ENCODE measurements at regions not wholly inside any gene's neighbourhood (a gene's known extent, or its start where the extent isn't known, plus 50 kb on each side); places are given as distances from the start of the nearest gene placed in this dataset.

- Histone ChIP-seq H3K4me1 (no peaks in the 10 kb centered on the region), H3K27me3 (ENCODE audit: low read depth) (no peaks in the 10 kb centered on the region), H3K36me3 (no peaks in the 10 kb centered on the region), H3K9me3 (replicated peaks) (no peaks in the 10 kb centered on the region), H3K27ac (replicated peaks) (no peak overlapping the region), H3K4me3 (no peak overlapping the region)
- intact Hi-C loops (cut with micrococcal nuclease) = no loop called here
- no peak for DNase-seq
- TF ChIP-seq CTCF (IDR thresholded peaks at IDR 0.05; ENCODE audit: borderline replicate concordance) = no peak
Measured at GRCh38 chrX:116226665-116227484, 56.3 kb downstream of the AGTR2 start.

GRCh38 chrX:116230130-116230898 lies 59.8 kb downstream of the AGTR2 start:
- no peak overlapping the region for H3K27ac ChIP-seq (replicated peaks)
- no peak overlapping the region for H3K4me3 ChIP-seq
- no peaks in the 10 kb centered on the region for H3K36me3 ChIP-seq
- H3K4me1 ChIP-seq = no peaks in the 10 kb centered on the region
- no peaks in the 10 kb centered on the region for H3K27me3 ChIP-seq (ENCODE audit: low read depth)
- intact Hi-C loops (cut with micrococcal nuclease) = no loop called here
- H3K9me3 ChIP-seq (replicated peaks) = peaks cover 9% of the 10 kb centered on the region
- DNase-seq = no peak
- TF ChIP-seq CTCF (IDR thresholded peaks at IDR 0.05; ENCODE audit: borderline replicate concordance) = no peak

- Histone ChIP-seq H3K36me3 (no peaks in the 10 kb centered on the region), H3K27ac (replicated peaks) (no peak overlapping the region), H3K4me1 (no peaks in the 10 kb centered on the region), H3K9me3 (replicated peaks) (peaks cover 9% of the 10 kb centered on the region), H3K27me3 (ENCODE audit: low read depth) (no peaks in the 10 kb centered on the region), H3K4me3 (no peak overlapping the region)
- DNase-seq = no peak
- intact Hi-C loops (cut with micrococcal nuclease) = no loop called here
- no peak for TF ChIP-seq CTCF (IDR thresholded peaks at IDR 0.05; ENCODE audit: borderline replicate concordance)
Measured at GRCh38 chrX:116232833-116233232, 62.3 kb downstream of the AGTR2 start.

GRCh38 chrX:116236666-116237065 lies 66.1 kb downstream of the AGTR2 start:
- no peak for TF ChIP-seq CTCF (IDR thresholded peaks at IDR 0.05; ENCODE audit: borderline replicate concordance)
- Histone ChIP-seq H3K9me3 (replicated peaks) (peaks cover 9% of the 10 kb centered on the region), H3K27me3 (ENCODE audit: low read depth) (no peaks in the 10 kb centered on the region), H3K36me3 (no peaks in the 10 kb centered on the region), H3K27ac (replicated peaks) (no peak overlapping the region), H3K4me1 (no peaks in the 10 kb centered on the region), H3K4me3 (no peak overlapping the region)
- no peak for DNase-seq
- intact Hi-C loops (cut with micrococcal nuclease) = no loop called here

GRCh38 chrX:116238093-116238492 lies 67.5 kb downstream of the AGTR2 start:
- Histone ChIP-seq H3K27ac (replicated peaks) (no peak overlapping the region), H3K4me1 (no peaks in the 10 kb centered on the region), H3K4me3 (no peak overlapping the region), H3K9me3 (replicated peaks) (peaks cover 9% of the 10 kb centered on the region), H3K27me3 (ENCODE audit: low read depth) (no peaks in the 10 kb centered on the region), H3K36me3 (no peaks in the 10 kb centered on the region)
- TF ChIP-seq CTCF (IDR thresholded peaks at IDR 0.05; ENCODE audit: borderline replicate concordance) = no peak
- intact Hi-C loops (cut with micrococcal nuclease) = no loop called here
- no peak for DNase-seq

All from left ventricle myocardium inferior (tissue), 1 donor.